Lower leg skin (tissue), 3 donors: ENCODE measurements at regions not wholly inside any gene's neighbourhood (a gene's known extent, or its start where the extent isn't known, plus 50 kb on each side); places are given as distances from the start of the nearest gene placed in this dataset.

Experiments
- POLR2A ChIP-seq, 2 donors: fragments of 450-650 bp; IDR thresholded peaks; one replicate each; pipeline ENCODE4 v1.6.1; 2016 to 2017; ENCODE audit warnings: antibody characterized with exemption in 2 of 2, mild to moderate bottlenecking in 1 of 2, moderate library complexity in 1 of 2
- TF ChIP-seq, protein P1 (sequence below), 3 donors: fragments of 450-650 bp; IDR thresholded peaks; one replicate each; pipeline ENCODE4 v1.5.1; 2016; ENCODE audit warnings: antibody characterized with exemption in 3 of 3, mild to moderate bottlenecking in 3 of 3, moderate library complexity in 2 of 3

DNA sequence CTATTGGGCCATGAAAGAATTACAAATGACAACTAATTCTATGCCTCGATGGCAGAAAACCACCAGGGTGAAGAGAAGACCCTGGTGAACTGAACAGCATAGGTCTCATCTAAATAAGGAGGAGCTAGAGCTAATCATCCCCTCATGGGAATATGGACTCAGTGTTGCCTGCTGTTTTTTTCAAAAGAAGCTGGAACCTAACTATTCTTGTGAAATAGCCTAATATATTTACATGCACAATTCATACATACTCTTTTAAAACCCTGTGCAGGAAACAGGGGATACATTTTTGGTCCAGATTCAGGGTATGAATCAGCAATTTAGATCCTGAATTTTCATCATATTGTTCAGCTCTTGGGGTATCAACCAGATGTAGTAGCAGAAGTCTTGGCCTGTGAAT lies 560.6 kb downstream of the TOX3 start:
- TF ChIP-seq, protein P1, sequence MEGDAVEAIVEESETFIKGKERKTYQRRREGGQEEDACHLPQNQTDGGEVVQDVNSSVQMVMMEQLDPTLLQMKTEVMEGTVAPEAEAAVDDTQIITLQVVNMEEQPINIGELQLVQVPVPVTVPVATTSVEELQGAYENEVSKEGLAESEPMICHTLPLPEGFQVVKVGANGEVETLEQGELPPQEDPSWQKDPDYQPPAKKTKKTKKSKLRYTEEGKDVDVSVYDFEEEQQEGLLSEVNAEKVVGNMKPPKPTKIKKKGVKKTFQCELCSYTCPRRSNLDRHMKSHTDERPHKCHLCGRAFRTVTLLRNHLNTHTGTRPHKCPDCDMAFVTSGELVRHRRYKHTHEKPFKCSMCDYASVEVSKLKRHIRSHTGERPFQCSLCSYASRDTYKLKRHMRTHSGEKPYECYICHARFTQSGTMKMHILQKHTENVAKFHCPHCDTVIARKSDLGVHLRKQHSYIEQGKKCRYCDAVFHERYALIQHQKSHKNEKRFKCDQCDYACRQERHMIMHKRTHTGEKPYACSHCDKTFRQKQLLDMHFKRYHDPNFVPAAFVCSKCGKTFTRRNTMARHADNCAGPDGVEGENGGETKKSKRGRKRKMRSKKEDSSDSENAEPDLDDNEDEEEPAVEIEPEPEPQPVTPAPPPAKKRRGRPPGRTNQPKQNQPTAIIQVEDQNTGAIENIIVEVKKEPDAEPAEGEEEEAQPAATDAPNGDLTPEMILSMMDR (IDR thresholded peaks at IDR 0.05): no peak
- no peak for TF ChIP-seq POLR2A (IDR thresholded peaks at IDR 0.05)
